H7 (cell line): ENCODE measurements at regions not wholly inside any gene's neighbourhood (a gene's known extent, or its start where the extent isn't known, plus 50 kb on each side); places are given as distances from the start of the nearest gene placed in this dataset.

Source experiments
- DNase-seq: peaks from one replicate; pipeline ENCODE4 v3.0.0; 2012
- H3K27me3 ChIP-seq: 2 replicates; pipeline ENCODE4 v1.6.0; 2011; ENCODE audit warnings: mild to moderate bottlenecking, low read length; ENCODE audit not compliant: control insufficient read depth, insufficient read depth
- H3K36me3 ChIP-seq: replicated peaks from 2 replicates; pipeline ENCODE4 v1.5.1; 2011; ENCODE audit warnings: low read length; ENCODE audit not compliant: control insufficient read depth, insufficient read depth
- H3K4me3 ChIP-seq: 2 replicates; pipeline ENCODE4 v1.5.1; 2011; ENCODE audit warnings: low read depth, mild to moderate bottlenecking, control low read depth, low read length, moderate library complexity; ENCODE audit not compliant: insufficient read depth

- Histone ChIP-seq H3K27me3 (no peaks in the 10 kb centered on the region), H3K36me3 (no peaks in the 10 kb centered on the region), H3K4me3 (no peak overlapping the region)
- no peak for DNase-seq
Measured at GRCh38 chr14:97633131-97633738, 836.1 kb downstream of the VRK1 start.

- H3K36me3 ChIP-seq, result no peaks in the 10 kb centered on the region
- H3K4me3 ChIP-seq, result no peak overlapping the region
- no peaks in the 10 kb centered on the region for H3K27me3 ChIP-seq
- DNase-seq, result no peak
Measured at GRCh38 chr14:97634751-97635150, 837.6 kb downstream of the VRK1 start.

- no peak overlapping the region for H3K4me3 ChIP-seq
- H3K36me3 ChIP-seq, result no peaks in the 10 kb centered on the region
- H3K27me3 ChIP-seq, result no peaks in the 10 kb centered on the region
Measured at GRCh38 chr14:97638864-97639263, 841.7 kb downstream of the VRK1 start.

GRCh38 chr14:97640031-97640430, 842.8 kb downstream of the VRK1 start:
- Histone ChIP-seq H3K36me3 (no peaks in the 10 kb centered on the region), H3K4me3 (no peak overlapping the region), H3K27me3 (no peaks in the 10 kb centered on the region)
- peak; percentile 13 for DNase-seq

More at GRCh38 chr14:97638864-97639263, 841.7 kb downstream of the VRK1 start:
- DNase-seq, result no peak

GRCh38 chr14:97641827-97642226, 844.6 kb downstream of the VRK1 start:
- no peak for DNase-seq
- Histone ChIP-seq H3K27me3 (no peaks in the 10 kb centered on the region), H3K36me3 (no peaks in the 10 kb centered on the region), H3K4me3 (no peak overlapping the region)

GRCh38 chr14:97642631-97643030, 845.4 kb downstream of the VRK1 start:
- Histone ChIP-seq H3K27me3 (no peaks in the 10 kb centered on the region), H3K4me3 (no peak overlapping the region), H3K36me3 (no peaks in the 10 kb centered on the region)
- DNase-seq, result no peak

- Histone ChIP-seq H3K4me3 (no peak overlapping the region), H3K36me3 (no peaks in the 10 kb centered on the region), H3K27me3 (no peaks in the 10 kb centered on the region)
- no peak for DNase-seq
Measured at GRCh38 chr14:97644365-97644764, 847.2 kb downstream of the VRK1 start.

GRCh38 chr14:97649752-97650151, 852.6 kb downstream of the VRK1 start:
- no peak overlapping the region for H3K4me3 ChIP-seq
- no peak for DNase-seq
- no peaks in the 10 kb centered on the region for H3K36me3 ChIP-seq
- no peaks in the 10 kb centered on the region for H3K27me3 ChIP-seq

- Histone ChIP-seq H3K36me3 (no peaks in the 10 kb centered on the region), H3K4me3 (no peak overlapping the region), H3K27me3 (no peaks in the 10 kb centered on the region)
- peak; percentile 68 for DNase-seq
Measured at GRCh38 chr14:97655169-97655948, 858.2 kb downstream of the VRK1 start.

- no peaks in the 10 kb centered on the region for H3K36me3 ChIP-seq
- no peak for DNase-seq
- H3K27me3 ChIP-seq, result no peaks in the 10 kb centered on the region
- H3K4me3 ChIP-seq, result no peak overlapping the region
Measured at GRCh38 chr14:97657609-97658008, 860.4 kb downstream of the VRK1 start.

GRCh38 chr14:97687944-97688630, 890.9 kb downstream of the VRK1 start:
- H3K36me3 ChIP-seq, result no peaks in the 10 kb centered on the region

GRCh38 chr14:97688631-97689336, 891.6 kb downstream of the VRK1 start:
- H3K4me3 ChIP-seq, result no peak overlapping the region
- no peak for DNase-seq
- no peaks in the 10 kb centered on the region for H3K27me3 ChIP-seq
- H3K36me3 ChIP-seq, result no peaks in the 10 kb centered on the region

More at GRCh38 chr14:97687944-97688630, 890.9 kb downstream of the VRK1 start:
- no peak overlapping the region for H3K4me3 ChIP-seq
- DNase-seq, result no peak
- no peaks in the 10 kb centered on the region for H3K27me3 ChIP-seq

- H3K4me3 ChIP-seq, result no peak overlapping the region
- H3K36me3 ChIP-seq, result no peaks in the 10 kb centered on the region
- H3K27me3 ChIP-seq, result no peaks in the 10 kb centered on the region
- DNase-seq, result no peak
Measured at GRCh38 chr14:97692084-97692483, 894.9 kb downstream of the VRK1 start.

GRCh38 chr14:97695456-97695981, 898.3 kb downstream of the VRK1 start:
- Histone ChIP-seq H3K36me3 (no peaks in the 10 kb centered on the region), H3K4me3 (no peak overlapping the region), H3K27me3 (no peaks in the 10 kb centered on the region)
- DNase-seq, result no peak
